Peyer's patch (tissue), 4 donors: ENCODE measurements at regions not wholly inside any gene's neighbourhood (a gene's known extent, or its start where the extent isn't known, plus 50 kb on each side); places are given as distances from the start of the nearest gene placed in this dataset.
"Not testable (repeated sequence)": the region's sequence is repeated elsewhere in the genome, so short reads cannot be mapped to it uniquely, and the experiment has no call there.

Source experiments
- CTCF ChIP-seq, 6 experiments: fragments of 450-650 bp in 4 of 6; fragments of 200-600 bp in 2 of 6; sonication (generic) in 1 of 6; IDR thresholded peaks; one replicate each; pipeline ENCODE4 v1.5.1; 2017 to 2019; ENCODE audit warnings: antibody characterized with exemption in 6 of 6, mild to moderate bottlenecking in 3 of 6, moderate library complexity in 1 of 6
- POLR2A ChIP-seq, 2 donors: fragments of 450-650 bp; IDR thresholded peaks; one replicate each; pipeline ENCODE4 v1.5.1; 2017; ENCODE audit warnings: antibody characterized with exemption in 2 of 2, mild to moderate bottlenecking in 2 of 2, moderate library complexity in 2 of 2

- not testable (repeated sequence) for TF ChIP-seq POLR2A, CTCF (IDR thresholded peaks at IDR 0.05)
Observed at GRCh38 chr11:104771046-104771445, 127.2 kb downstream of the CASP12 start.
